Uterus (tissue), 2 donors: ENCODE measurements at regions not wholly inside any gene's neighbourhood (a gene's known extent, or its start where the extent isn't known, plus 50 kb on each side); places are given as distances from the start of the nearest gene placed in this dataset.

Experiments
- CTCF ChIP-seq, 4 experiments: fragments of 200-600 bp in 2 of 4; fragments of 450-650 bp in 2 of 4; sonication (generic) in 2 of 4; IDR thresholded peaks; one replicate each; pipeline ENCODE4 v1.5.1; 2016 to 2019; ENCODE audit warnings: antibody characterized with exemption in 4 of 4, mild to moderate bottlenecking in 2 of 4, moderate library complexity in 1 of 4
- POLR2A ChIP-seq, 2 donors: fragments of 450-650 bp; IDR thresholded peaks; one replicate each; pipeline ENCODE4 v1.6.1; 2016; ENCODE audit warnings: antibody characterized with exemption in 2 of 2, mild to moderate bottlenecking in 1 of 2, moderate library complexity in 1 of 2

GRCh38 chr6:164188861-164189260 lies 774.3 kb downstream of the QKI start:
- no peak for TF ChIP-seq CTCF (IDR thresholded peaks at IDR 0.05)
- no peak for TF ChIP-seq POLR2A (IDR thresholded peaks at IDR 0.05)
